ENCODE measurements at regions not wholly inside any gene's neighbourhood (a gene's known extent, or its start where the extent isn't known, plus 50 kb on each side); places are given as distances from the start of the nearest gene placed in this dataset.
"Not testable (repeated sequence)": the region's sequence is repeated elsewhere in the genome, so short reads cannot be mapped to it uniquely, and the experiment has no call there.

DNA sequence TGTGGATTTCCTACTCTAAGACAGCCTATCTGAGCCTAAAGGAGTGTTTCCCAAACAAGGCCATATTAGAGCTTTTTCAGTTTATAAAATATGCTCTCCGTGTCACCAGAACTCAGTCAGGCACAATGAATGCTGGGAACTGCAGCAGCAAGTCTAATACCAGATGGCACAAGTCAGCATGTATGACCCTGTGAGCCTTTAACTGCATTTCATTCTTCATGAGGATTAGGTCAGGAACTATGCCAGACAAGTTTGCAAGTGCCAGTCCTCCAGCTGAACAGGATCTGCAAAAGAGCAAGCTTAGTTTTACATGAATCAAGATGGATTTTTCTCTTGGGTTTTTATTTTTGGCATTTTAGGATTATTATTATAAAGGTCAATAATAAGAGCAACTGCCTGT, 66.7 kb upstream of the SAMD5 start:
- no peak overlapping the region for H3K4me3 ChIP-seq (ENCODE audit: low read length)
- peak; percentile 86 for DNase-seq (ENCODE audit: low read depth)
- TF ChIP-seq, protein P1, sequence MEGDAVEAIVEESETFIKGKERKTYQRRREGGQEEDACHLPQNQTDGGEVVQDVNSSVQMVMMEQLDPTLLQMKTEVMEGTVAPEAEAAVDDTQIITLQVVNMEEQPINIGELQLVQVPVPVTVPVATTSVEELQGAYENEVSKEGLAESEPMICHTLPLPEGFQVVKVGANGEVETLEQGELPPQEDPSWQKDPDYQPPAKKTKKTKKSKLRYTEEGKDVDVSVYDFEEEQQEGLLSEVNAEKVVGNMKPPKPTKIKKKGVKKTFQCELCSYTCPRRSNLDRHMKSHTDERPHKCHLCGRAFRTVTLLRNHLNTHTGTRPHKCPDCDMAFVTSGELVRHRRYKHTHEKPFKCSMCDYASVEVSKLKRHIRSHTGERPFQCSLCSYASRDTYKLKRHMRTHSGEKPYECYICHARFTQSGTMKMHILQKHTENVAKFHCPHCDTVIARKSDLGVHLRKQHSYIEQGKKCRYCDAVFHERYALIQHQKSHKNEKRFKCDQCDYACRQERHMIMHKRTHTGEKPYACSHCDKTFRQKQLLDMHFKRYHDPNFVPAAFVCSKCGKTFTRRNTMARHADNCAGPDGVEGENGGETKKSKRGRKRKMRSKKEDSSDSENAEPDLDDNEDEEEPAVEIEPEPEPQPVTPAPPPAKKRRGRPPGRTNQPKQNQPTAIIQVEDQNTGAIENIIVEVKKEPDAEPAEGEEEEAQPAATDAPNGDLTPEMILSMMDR (conservative IDR thresholded peaks at IDR 0.05; ENCODE audit: low read depth, low read length): no peak

DNA sequence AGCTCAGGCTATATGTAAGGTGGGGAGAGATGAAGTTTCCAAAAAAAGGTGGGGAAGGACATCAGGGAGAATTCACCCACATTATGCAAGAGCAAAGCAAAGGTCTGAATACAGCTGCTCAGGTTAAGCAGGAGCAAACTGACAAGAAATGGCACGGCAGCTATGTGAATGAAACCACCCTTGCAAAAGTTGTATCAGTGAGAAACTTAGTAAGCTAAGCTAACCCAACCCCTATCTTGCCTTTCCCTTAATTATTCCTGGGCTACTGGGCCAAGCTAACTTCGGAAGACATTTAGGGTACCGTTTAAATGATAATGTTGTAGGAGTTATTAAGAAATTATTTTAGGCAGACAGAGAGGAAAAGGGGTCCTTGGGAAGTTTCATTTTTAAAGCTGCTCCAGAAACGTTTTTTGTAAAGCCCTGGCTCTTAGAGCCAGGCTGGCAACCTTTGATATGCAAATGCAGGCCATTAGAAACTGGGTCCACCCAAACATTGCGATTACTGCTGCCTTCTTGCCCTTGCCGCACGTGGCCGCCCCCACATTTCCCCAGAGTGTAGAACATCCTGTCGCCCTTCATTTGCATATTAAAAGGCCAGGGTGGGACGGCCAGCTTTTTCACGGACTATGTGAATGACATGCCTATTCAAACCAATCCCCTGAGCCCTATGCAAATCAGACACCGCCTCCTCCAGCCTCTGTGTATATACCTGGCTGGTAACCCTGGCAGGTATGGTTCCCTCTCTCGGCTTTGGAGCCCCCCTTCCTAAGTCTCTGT, 60.5 kb upstream of the SAMD5 start:
- no peak for DNase-seq (ENCODE audit: low read depth)
- TF ChIP-seq, protein P1 (conservative IDR thresholded peaks at IDR 0.05; ENCODE audit: low read depth, low read length): no peak

DNA sequence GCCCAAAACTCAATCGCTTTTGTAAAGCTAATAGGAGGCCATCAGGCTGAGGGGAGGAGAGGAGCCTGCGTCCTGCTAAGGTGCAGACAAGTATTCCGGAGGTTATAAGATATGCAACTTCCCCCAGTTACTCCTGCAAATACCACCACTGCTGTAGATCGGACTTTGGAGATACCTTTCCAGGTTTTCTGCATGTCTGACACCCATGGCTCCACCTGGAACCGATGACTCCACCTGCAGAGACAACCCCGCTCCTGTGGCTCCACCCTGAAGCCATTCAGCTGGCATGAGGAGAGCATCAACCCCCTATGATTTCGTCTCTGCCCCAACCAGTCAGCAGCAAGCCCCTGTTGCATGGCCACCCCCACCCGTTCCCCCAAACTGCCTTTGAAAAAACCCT, 59.7 kb upstream of the SAMD5 start:
- H3K4me3 ChIP-seq (ENCODE audit: low read length): no peak overlapping the region
- DNase-seq (ENCODE audit: low read depth): no peak
- TF ChIP-seq, protein P1 (conservative IDR thresholded peaks at IDR 0.05; ENCODE audit: low read depth, low read length): no peak

More for the DNA sequence above, 60.5 kb upstream of the SAMD5 start:
- no peak overlapping the region for H3K4me3 ChIP-seq (ENCODE audit: low read length)

DNA sequence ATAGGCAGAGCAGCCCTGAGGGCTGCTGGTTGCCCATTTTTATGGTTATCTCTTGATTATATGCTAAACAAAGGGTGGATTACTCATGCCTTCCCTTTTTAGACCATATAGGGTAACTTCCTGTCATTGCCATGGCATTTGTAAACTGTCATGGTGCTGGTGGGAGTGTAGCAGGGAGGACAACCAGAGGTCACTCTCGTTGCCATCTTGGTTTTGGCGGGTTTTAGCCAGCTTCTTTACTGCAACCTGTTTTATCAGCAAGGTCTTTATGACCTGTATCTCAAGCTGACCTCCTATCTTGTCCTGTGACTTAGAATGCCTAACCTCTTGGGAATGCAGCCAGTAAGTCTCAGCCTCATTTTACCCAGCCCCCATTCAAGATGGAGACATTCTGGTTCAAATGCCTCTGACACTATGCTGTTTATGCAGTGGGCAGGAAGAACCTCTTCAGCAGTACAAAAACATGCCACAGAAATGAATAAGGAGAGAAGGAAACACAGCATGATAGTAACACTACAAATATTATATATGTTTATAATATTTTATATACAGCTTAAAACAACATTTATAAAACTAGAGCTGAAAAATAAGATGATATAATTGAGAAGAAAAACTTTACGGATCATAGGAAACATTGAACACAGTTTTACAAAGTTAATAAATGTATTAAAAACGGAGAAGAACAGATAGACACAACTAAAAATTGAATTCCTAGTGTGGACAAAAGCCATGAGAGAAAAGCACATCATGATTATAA, 58.9 kb upstream of the SAMD5 start:
- DNase-seq (ENCODE audit: low read depth): no peak
- no peak overlapping the region for H3K4me3 ChIP-seq (ENCODE audit: low read length)
- TF ChIP-seq, protein P1 (conservative IDR thresholded peaks at IDR 0.05; ENCODE audit: low read depth, low read length): no peak

DNA sequence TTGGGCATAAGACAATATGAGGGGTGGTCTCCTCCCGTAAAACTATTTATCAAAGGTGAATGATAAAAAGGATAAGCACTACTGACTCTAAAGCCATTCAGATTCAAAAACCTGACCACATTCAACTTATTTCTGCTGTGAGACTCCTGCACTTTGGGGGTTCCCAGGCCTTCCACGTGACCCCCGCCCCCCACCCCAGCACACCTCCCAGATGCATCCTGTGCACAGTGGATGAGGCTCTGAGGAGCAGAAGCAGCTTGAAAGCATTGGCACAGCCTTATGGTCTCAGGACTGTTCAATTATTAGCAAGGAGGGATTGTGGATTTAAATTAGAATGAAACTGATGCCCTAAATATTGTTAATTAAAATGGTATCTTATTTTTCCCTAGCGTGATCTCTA, 55.1 kb upstream of the SAMD5 start:
- DNase-seq (ENCODE audit: low read depth): no peak
- TF ChIP-seq, protein P1 (conservative IDR thresholded peaks at IDR 0.05; ENCODE audit: low read depth, low read length): no peak
- no peak overlapping the region for H3K4me3 ChIP-seq (ENCODE audit: low read length)

DNA sequence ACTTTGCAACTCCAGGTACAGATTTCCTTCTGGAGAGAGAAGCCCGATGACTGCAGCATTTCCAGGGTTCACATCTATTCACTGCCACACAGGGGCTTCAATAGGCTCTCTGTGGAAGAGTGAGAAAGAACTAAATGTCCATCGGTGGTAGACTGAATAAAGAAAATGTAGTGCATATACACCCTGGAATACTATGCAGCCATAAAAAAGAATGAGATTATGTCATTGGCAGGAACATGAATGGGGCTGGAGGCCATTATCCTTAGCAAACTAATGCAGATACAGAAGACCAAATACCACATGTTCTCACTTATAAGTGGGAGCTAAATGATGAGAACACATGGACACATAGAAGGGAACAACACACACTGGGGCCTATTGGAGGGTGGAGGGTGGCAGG, 53.6 kb upstream of the SAMD5 start:
- H3K4me3 ChIP-seq (ENCODE audit: low read length); DNase-seq (ENCODE audit: low read depth): not testable (repeated sequence)
